Neural progenitor cell (in vitro differentiated cells): ENCODE measurements at regions not wholly inside any gene's neighbourhood (a gene's known extent, or its start where the extent isn't known, plus 50 kb on each side); places are given as distances from the start of the nearest gene placed in this dataset.

Experiments used
- DNase-seq: peaks from one replicate; pipeline ENCODE4 v3.0.0-alpha.2; 2016; ENCODE audit warnings: low spot score
- H2AFZ ChIP-seq: fragments of 200-600 bp; sonication (generic); replicated peaks from 2 replicates; pipeline ENCODE4 v1.6.1; 2016; ENCODE audit warnings: antibody characterized with exemption
- H3F3A ChIP-seq: fragments of 200-600 bp; sonication (generic); 2 replicates; pipeline ENCODE4 v1.6.1; 2016; ENCODE audit warnings: antibody characterized with exemption, low read depth
- H3K27ac ChIP-seq: fragments of 200-600 bp; sonication (generic); 2 replicates; pipeline ENCODE4 v1.5.1; 2016; ENCODE audit warnings: mild to moderate bottlenecking
- H3K27me3 ChIP-seq: fragments of 200-600 bp; sonication (generic); 2 replicates; pipeline ENCODE4 v1.6.1; 2016; ENCODE audit warnings: mild to moderate bottlenecking, moderate library complexity
- H3K36me3 ChIP-seq: fragments of 200-600 bp; sonication (generic); 2 replicates; pipeline ENCODE4 v1.5.1; 2016
- H3K4me1 ChIP-seq: fragments of 200-600 bp; sonication (generic); 2 replicates; pipeline ENCODE4 v1.6.1; 2016; ENCODE audit warnings: mixed run types
- H3K4me2 ChIP-seq: fragments of 200-600 bp; sonication (generic); 2 replicates; pipeline ENCODE4 v1.6.1; 2016
- H3K4me3 ChIP-seq: fragments of 200-600 bp; sonication (generic); 2 replicates; pipeline ENCODE4 v1.5.1; 2016
- H3K79me2 ChIP-seq: fragments of 200-600 bp; sonication (generic); 2 replicates; pipeline ENCODE4 v1.6.1; 2016; ENCODE audit warnings: low read depth
- H3K9ac ChIP-seq: fragments of 200-600 bp; sonication (generic); 2 replicates; pipeline ENCODE4 v1.6.1; 2016
- H3K9me3 ChIP-seq: fragments of 200-600 bp; sonication (generic); 2 replicates; pipeline ENCODE4 v1.5.1; 2016; ENCODE audit warnings: low read depth
- H4K20me1 ChIP-seq: fragments of 200-600 bp; sonication (generic); 2 replicates; pipeline ENCODE4 v1.6.1; 2016; ENCODE audit warnings: low read depth
- H3K27ac Mint-ChIP-seq: 3 replicates; pipeline ENCODE4 v1.8.0; 2021; ENCODE audit warnings: mixed read lengths
- H3K27me3 Mint-ChIP-seq: 2 replicates; pipeline ENCODE4 v1.8.0; 2022; ENCODE audit warnings: low read depth, mild to moderate bottlenecking, inconsistent platforms, moderate library complexity, mixed read lengths; ENCODE audit not compliant: insufficient read depth
- H3K36me3 Mint-ChIP-seq: 3 replicates; pipeline ENCODE4 v1.8.0; 2021; ENCODE audit warnings: mixed read lengths
- H3K4me1 Mint-ChIP-seq: 3 replicates; pipeline ENCODE4 v1.8.0; 2021; ENCODE audit warnings: mixed read lengths
- H3K4me3 Mint-ChIP-seq: 3 replicates; pipeline ENCODE4 v1.8.0; 2021; ENCODE audit warnings: mild to moderate bottlenecking, moderate library complexity, mixed read lengths
- H3K9me3 Mint-ChIP-seq: 3 replicates; pipeline ENCODE4 v1.8.0; 2020; ENCODE audit warnings: mixed read lengths
- EZH2 ChIP-seq: fragments of 200-600 bp; sonication (generic); IDR thresholded peaks from 2 replicates; pipeline ENCODE4 v1.6.1; 2017; ENCODE audit warnings: antibody characterized with exemption, mild to moderate bottlenecking, moderate library complexity
- EZH2phosphoT487 ChIP-seq: fragments of 200-600 bp; sonication (generic); IDR thresholded peaks from 2 replicates; pipeline ENCODE4 v1.6.1; 2017; ENCODE audit warnings: antibody characterized with exemption
- TF ChIP-seq, protein P1 (sequence below): fragments of 200-600 bp; sonication (generic); IDR thresholded peaks from 2 replicates; pipeline ENCODE4 v1.5.1; 2017; ENCODE audit warnings: antibody characterized with exemption, mild to moderate bottlenecking

DNA sequence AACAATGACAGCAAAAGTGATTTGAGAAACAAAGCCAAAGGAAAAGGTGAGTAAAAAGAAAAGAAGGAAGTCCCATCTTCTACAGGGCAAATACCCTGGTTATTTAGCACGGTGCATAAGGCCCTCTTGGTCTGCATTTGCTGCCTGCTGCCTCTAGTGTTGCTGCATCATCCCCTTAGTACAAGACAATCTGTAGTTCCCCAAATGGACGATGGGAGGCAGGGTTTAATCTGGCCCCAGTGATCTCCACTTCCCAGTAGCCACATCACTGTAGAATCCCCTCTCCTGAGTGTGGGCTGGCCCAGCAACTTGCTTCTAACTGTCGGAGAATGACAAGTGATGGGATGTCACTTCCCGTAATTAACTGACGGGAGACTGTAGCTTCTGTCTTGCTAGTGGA, 85.1 kb downstream of the CTAGE1 start:
- Mint-ChIP-seq H3K27me3 (peaks cover 14% of the 10 kb centered on the region), H3K9me3 (no peaks in the 10 kb centered on the region), H3K4me1 (peaks cover 4% of the 10 kb centered on the region), H3K4me3 (no peak overlapping the region), H3K27ac (no peak overlapping the region), H3K36me3 (no peaks in the 10 kb centered on the region)
- H3K9me3 ChIP-seq, result no peaks in the 10 kb centered on the region
- H3K79me2 ChIP-seq, result no peaks in the 10 kb centered on the region
- peaks cover 10% of the 10 kb centered on the region for H3F3A ChIP-seq
- H3K4me3 ChIP-seq, result no peak overlapping the region
- TF ChIP-seq EZH2 (no peak), EZH2phosphoT487 (no peak)
- TF ChIP-seq, protein P1, sequence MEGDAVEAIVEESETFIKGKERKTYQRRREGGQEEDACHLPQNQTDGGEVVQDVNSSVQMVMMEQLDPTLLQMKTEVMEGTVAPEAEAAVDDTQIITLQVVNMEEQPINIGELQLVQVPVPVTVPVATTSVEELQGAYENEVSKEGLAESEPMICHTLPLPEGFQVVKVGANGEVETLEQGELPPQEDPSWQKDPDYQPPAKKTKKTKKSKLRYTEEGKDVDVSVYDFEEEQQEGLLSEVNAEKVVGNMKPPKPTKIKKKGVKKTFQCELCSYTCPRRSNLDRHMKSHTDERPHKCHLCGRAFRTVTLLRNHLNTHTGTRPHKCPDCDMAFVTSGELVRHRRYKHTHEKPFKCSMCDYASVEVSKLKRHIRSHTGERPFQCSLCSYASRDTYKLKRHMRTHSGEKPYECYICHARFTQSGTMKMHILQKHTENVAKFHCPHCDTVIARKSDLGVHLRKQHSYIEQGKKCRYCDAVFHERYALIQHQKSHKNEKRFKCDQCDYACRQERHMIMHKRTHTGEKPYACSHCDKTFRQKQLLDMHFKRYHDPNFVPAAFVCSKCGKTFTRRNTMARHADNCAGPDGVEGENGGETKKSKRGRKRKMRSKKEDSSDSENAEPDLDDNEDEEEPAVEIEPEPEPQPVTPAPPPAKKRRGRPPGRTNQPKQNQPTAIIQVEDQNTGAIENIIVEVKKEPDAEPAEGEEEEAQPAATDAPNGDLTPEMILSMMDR, result peak; percentile 53
- H3K27ac ChIP-seq, result no peak overlapping the region
- peaks cover 14% of the 10 kb centered on the region for H3K4me1 ChIP-seq
- H4K20me1 ChIP-seq, result no peaks in the 10 kb centered on the region
- peaks cover 95% of the 10 kb centered on the region for H3K27me3 ChIP-seq
- H3K4me2 ChIP-seq, result no peak overlapping the region
- peak; percentile 54 for DNase-seq
- no peak overlapping the region for H2AFZ ChIP-seq
- H3K9ac ChIP-seq, result no peak overlapping the region
- no peaks in the 10 kb centered on the region for H3K36me3 ChIP-seq

DNA sequence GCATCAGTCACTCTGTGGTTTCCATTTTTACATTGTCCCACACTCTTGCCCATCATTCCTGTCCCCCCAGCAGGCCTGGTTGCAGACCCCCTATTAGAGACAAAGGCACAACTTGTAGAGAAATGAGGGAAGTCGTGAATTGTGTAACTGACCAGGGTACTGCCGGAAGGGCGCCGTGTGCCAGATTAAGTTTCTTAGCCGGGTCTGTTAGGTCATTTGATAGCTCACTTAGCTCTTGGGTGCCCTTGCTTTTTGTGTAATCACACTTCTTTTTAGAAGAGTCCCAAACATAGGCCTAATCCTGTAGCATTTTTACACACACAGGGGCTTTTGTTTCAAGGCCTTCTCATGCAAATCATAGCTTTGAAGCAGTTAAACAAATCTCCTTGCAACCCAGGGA, 87.2 kb downstream of the CTAGE1 start:
- Mint-ChIP-seq H3K27me3 (peaks cover 8% of the 10 kb centered on the region), H3K4me3 (no peak overlapping the region), H3K9me3 (no peaks in the 10 kb centered on the region), H3K4me1 (peaks cover 5% of the 10 kb centered on the region), H3K27ac (no peak overlapping the region), H3K36me3 (no peaks in the 10 kb centered on the region)
- peaks cover 95% of the 10 kb centered on the region for H3K27me3 ChIP-seq
- peaks cover 15% of the 10 kb centered on the region for H3F3A ChIP-seq
- peaks cover 15% of the 10 kb centered on the region for H3K4me1 ChIP-seq
- H3K4me3 ChIP-seq, result no peak overlapping the region
- H3K9ac ChIP-seq, result no peak overlapping the region
- no peak overlapping the region for H3K27ac ChIP-seq
- no peaks in the 10 kb centered on the region for H3K9me3 ChIP-seq
- H3K79me2 ChIP-seq, result no peaks in the 10 kb centered on the region
- TF ChIP-seq EZH2phosphoT487 (no peak), EZH2 (no peak)
- TF ChIP-seq, protein P1, result no peak
- peak; percentile 46 for DNase-seq
- H3K4me2 ChIP-seq, result peak overlapping the region; percentile 43
- no peaks in the 10 kb centered on the region for H3K36me3 ChIP-seq
- no peak overlapping the region for H2AFZ ChIP-seq
- no peaks in the 10 kb centered on the region for H4K20me1 ChIP-seq

DNA sequence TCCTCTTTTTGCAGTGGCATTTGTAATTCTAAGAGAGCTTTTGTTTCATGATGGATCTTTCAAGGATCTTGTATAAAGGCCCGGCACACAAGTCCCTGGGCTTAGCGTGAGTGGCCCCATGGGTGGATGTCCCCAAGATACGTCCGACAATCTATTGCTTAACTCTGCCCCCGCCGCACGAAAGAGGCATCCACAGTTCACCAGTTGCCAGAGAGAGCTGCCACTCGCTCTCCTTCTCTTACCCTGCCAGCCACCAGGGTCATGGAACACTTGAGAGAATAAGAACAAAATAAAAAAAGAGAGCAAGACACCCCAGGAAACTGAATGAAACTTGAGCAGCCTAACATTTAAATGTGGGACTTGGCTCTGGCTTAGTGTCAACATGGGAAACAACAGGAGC, 92.3 kb downstream of the CTAGE1 start:
- Histone ChIP-seq H3K9ac (no peak overlapping the region), H3F3A (peaks cover 26% of the 10 kb centered on the region), H3K9me3 (no peaks in the 10 kb centered on the region), H3K79me2 (no peaks in the 10 kb centered on the region), H3K4me1 (peaks cover 34% of the 10 kb centered on the region), H3K36me3 (no peaks in the 10 kb centered on the region), H4K20me1 (no peaks in the 10 kb centered on the region), H2AFZ (no peak overlapping the region), H3K27ac (no peak overlapping the region), H3K27me3 (peaks cover 57% of the 10 kb centered on the region), H3K4me3 (no peak overlapping the region), H3K4me2 (no peak overlapping the region)
- no peaks in the 10 kb centered on the region for H3K36me3 Mint-ChIP-seq
- no peaks in the 10 kb centered on the region for H3K9me3 Mint-ChIP-seq
- H3K27ac Mint-ChIP-seq, result no peak overlapping the region
- H3K4me3 Mint-ChIP-seq, result no peak overlapping the region
- peaks cover 13% of the 10 kb centered on the region for H3K4me1 Mint-ChIP-seq
- no peak for TF ChIP-seq EZH2phosphoT487
- TF ChIP-seq EZH2, result no peak
- TF ChIP-seq, protein P1, result no peak
- DNase-seq, result no peak
- peaks cover 5% of the 10 kb centered on the region for H3K27me3 Mint-ChIP-seq
